D341Med (cell line): ENCODE measurements at regions not wholly inside any gene's neighbourhood (a gene's known extent, or its start where the extent isn't known, plus 50 kb on each side); places are given as distances from the start of the nearest gene placed in this dataset.

Experiments
- DNase-seq: peaks from one replicate; pipeline ENCODE4 v3.0.0; 2012; ENCODE audit warnings: low spot score

DNA sequence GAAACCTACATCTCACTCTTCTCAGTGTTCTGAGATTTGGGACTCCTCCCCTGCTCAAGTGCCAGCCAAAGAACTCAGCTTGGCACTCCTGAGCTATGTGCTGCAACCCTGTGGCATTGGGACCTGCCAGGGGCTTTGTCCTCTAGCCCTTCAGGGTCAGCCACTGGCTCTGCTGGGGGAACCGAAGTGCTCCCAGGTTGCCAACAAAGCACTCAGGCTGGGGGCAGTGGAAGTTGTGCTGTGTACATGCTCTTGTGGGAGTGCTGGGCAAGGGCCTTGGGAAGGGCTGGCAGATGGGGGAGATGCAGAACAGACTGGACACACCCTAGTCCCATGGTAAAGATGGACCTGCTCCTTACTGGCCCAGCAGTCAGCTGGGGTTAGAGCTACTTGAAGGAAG lies 498.6 kb downstream of the CAAP1 start:
- DNase-seq: no peak

DNA sequence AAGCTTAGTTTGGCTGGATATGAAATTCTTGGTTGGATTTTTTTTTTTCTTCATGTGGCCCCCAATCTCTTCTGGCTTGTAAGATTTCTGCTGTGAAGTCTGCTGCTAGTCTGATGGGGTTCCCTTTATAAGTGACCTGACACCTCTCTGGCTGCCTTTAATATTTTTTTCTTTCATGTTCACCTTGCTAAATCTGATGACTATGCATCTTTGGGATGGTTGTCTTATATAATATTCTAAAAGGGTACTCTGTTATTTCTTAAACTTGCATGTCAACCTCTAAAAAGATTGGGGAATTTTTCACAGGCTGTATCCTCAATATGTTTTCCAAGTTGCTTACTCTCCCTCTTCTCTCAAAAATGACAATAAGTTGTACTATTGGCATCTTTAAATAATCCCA lies 500.0 kb downstream of the CAAP1 start:
- no peak for DNase-seq

DNA sequence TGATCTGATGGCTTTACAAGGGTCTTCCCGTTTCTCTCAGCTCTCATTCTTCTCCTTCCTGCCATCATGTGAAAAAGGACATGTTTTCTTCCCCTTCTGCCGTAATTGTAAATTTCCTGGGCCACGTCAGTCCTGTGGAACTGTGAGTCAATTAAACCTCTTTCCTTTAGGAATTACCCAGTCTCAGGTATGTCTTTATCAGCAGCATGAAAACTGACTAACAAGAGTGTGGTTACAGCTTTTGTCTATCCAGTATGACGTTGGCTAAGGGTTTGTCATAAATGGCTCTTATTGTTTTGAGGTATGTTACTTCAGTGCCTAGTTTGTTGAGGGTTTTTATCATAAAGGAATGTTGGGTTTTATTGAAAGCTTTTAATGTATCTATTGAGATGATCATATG lies 501.6 kb downstream of the CAAP1 start:
- no peak for DNase-seq

DNA sequence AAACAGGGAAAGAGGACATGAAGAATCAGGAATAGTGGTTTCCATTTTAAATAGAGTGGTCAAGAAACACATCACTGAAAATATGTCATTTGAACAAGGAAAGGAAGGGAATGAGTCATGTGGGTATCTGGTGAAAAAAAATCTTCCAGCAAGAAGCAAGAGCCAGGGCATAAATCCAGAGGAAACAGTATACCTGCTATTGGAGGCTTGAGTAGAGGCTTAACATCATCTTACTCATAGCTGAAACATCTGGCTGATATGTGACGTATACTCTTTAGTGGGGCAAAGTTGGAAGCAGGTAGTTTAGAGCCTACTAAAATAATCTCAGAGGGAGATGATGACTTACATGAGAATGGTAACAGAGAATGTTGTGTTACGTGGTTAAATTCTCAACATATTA lies 517.2 kb downstream of the CAAP1 start:
- DNase-seq: no peak

DNA sequence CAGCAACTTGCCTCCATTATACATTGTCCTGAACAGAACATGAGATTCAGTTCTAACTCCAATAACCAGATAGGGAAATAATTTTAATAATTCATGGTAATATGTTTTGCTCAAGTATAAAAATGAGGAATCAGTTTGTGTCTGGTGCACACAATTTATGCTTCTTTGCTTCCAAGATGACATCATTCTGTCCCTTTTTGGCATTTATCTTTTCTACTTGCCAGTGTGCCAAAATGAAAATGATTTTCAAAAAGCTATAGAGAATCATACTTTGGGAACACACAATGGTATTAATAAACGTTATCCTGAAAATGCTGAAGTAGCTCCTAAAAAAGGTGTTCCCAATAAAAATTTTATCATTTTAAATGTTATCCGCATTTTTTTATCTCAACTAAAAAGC lies 519.0 kb downstream of the CAAP1 start:
- DNase-seq: no peak

DNA sequence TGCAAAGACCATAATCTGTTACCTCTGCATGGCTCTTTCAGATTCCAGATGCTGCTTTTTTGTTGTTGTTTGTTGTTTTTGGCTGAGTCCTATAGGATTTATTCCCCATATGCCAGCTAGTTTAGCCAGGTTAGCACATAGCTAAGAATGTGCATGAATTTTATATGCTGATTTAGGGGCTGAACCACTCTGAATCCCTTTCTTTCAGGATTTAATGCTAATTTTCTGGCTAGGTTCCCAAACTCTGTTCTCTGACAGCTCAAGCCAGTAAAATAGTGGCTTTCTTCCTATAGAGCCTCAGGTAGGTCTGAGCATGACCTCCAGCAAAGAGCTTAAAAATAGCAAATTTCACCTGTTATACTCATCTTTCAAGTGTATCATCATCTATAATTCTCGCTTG lies 521.4 kb downstream of the CAAP1 start:
- no peak for DNase-seq

DNA sequence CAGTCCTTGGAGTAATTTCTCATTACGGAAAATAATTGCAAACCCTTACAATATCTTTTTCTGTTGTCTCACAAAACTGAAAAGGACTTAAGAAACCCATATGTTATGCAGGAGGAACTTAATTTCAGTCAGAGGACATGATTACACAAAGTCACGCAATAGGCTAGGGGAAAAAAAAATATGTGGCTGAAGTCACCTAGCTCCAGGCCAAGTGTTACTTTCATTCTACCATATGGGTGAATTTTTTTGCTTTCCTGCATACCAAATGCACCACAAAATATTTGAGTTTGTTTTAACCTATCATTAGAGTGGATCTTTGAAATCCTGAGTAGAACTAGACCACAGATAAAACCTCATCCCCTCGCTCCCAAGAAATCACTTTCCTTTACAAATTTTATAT lies 523.5 kb downstream of the CAAP1 start:
- no peak for DNase-seq

DNA sequence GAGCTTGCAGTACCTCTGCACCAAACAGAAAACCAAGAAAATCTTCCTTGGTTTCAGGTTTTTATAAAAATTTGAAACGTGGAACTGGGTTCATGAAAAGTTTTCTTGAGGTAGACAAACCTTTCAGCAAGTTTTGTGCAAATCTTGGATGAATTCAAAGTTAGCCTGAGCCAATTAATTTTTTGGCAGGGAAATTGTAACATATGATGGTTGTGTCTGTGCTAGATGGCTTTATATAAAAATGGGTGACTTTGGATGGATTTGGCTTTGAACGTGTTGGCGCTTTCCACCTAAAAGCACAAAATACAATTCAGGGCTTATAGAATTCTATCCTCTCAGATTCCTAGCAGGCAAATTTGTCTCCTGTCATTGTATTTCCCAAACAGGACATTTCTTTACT lies 524.4 kb downstream of the CAAP1 start:
- no peak for DNase-seq

DNA sequence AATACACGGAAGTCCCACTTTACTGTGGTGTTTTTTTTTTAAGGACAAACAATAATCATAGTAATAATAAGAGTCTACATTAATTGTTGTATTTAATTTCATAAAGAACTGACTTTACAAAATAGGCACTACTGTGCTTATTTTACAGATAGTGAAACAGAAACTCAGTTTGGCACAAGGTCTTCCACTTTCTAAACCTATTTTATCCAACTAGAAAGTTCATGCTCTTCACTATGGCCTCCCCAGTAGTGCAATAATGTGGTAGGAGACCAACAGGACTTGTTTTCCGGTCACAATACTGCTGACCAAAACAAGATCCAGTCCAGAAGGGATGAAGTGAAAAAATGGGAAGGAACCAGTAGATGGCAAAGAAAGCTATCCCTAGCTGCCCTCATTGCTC lies 531.6 kb downstream of the CAAP1 start:
- no peak for DNase-seq

DNA sequence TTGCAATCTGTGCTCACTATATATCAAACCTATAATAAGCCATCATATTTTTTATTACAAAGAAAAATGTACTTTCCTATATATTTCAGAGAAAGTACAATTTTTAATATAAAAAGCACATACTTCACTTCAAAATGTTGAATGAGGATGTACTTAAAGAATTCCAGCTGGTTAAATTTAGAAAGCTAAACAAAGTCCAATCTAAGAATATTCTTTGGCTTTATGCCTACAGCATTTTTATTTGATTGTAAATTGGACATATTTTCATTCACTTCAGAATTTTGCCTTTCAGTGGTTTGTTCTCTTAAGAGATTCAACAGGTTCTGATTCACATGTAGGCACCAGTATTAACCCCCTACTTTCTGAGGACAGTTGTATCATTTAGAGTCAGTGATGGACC lies 533.8 kb downstream of the CAAP1 start:
- DNase-seq: no peak

DNA sequence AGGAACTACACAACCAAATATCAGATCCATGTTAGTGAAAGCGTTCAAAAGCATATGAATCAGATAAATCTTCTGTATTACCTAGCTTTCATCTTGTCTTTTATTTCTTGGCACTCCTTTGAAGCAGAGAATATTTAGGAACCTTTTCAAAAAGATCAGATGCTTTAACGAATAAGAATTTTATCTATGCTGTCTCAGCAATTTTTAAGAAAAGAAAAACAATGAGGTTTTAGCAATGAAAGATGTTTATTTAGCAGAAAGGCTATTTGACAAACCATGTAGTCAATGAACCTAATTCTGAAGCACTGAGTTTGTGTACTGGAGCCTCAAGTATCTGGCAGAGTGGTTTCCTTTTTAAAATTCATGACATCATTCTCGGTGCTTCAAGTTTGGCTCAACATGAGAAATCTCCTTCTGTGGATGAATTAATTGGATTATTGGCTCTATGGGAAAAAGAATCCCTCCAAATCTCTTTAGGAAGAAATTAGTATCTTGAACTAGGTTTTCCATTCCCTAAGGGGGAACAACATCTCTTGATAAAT lies 534.7 kb downstream of the CAAP1 start:
- no peak for DNase-seq

DNA sequence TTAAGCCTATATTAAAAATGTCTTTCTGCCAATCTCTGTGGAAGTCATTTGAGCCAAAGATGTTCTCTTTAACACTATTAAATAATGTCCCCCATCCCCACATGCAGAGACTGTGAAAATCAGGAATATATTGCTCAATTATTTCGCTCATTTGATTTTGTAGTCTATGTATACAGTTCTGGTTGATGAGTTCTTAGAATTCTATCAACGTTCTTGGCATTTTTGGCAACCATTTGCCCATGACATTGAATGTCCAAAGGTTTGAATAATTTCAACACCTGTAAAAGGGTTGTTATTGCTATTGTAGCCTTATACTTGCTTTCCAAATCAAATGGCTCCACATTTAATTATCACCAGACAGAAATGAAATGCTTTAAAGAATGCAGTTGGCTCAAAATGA lies 536.1 kb downstream of the CAAP1 start:
- no peak for DNase-seq

DNA sequence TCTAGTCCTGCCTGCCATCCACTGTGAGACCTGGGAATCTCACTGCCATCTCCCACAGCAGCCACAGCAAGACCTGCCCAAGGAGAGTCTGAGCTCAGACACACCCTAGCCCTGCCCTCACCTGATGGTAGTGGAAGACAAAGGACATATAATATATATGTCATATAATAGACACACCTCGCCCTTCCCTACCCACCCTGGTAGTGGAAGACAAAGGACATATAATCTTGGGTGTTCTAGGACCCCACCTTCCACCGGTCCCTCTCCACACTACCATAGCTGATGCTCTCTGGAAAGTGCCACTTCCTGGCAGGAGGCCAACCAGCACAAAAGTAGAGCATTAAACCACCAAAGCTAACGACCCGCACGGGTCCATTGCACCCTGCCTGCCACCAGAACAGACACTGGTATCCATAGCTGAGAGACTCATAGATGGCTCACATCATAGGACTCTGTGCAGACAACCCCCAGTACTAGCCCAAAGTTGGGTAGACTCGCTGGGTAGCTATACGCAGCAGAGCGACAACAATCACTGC lies 545.6 kb downstream of the CAAP1 start:
- DNase-seq: no peak

DNA sequence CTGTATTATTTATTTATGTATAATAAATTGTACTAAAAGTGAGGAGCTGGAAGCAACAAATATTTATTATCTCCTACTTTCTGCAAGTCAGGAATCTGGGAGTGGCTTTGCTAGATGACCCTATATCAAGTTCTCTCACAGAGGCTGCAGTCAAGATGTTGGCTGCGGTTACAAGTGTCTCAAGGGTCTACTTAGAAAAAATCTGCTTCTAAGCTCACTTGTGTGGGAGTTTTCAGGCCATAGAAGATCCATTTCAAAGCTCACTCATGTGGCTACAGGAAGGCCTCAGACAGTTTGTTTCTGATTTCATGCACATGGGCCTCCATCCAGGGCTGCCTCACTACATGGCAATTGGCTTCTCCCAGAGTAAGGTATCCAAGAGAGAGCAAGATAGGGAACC lies 551.1 kb downstream of the CAAP1 start:
- DNase-seq: no peak

DNA sequence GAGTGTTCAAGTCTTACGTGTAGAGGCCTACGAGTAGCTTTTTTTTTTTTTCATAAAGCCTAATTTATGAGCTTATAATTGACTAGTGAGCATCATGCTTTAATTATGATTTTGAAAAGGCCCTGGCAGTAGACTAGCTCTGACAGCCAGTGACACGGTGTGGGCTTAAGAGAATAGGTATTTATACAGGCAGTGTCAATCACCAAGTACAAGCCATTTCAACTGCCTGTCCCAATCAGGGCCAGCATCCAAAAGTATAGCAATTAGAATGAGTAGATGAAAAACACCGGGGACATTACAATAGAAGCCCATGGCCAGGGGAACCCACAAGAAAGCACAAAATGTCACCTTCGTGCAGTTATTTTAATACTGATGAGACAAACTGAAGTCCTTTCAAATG lies 552.8 kb downstream of the CAAP1 start:
- DNase-seq: no peak

DNA sequence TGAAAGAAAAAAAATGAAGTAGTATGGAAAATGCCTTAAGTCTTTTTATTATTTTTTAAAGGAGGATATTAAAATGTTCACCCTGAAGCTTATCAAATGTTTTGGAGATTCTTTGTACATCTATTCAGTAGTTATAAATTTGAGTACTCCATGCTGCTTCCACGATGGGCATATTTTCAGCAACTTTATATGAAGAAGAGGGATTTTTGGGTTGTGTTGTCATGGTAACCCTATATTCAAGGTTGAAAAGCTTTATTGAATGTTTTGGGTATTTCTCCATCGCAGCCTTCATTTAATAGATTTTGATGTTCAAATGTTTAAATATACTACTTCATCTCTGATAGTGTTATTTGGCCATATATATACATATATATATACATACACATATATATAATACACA lies 557.5 kb downstream of the CAAP1 start:
- DNase-seq: no peak

DNA sequence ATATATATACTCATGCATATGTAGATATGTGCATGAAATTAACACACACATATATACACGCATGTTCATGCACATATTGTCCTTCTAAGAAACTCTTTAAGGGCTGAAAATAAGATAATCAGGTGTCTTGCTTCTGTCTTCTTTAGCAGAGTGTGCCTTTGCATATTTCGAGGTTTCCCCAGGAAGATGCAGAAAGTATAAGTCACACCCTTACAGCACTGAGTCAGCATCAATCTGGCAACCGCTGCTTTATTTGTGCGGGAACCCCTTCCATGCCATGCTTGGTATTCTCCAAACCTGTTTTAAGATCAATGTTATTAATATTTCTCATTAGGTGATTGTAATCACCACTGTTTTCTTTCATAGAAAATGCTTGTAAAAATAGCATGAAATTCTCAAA lies 557.9 kb downstream of the CAAP1 start:
- no peak for DNase-seq

DNA sequence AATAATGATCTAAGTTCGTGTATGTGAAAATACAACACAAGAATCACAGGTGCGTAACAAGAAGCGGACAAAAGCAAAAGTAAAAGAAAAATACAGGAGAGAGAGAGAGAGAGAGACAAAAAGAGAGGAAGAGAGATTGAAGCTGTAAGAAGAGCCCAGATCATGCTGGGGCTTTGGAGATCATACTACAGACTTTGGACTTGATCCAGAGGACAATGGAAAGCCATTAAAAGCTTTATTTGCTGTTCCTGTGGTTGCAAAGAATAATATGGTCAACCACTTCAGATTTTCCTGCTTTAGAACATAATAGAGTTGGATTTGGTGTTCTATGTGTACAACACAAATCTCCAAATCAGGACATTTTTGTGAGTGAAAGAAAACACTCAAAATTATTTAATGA lies 561.4 kb downstream of the CAAP1 start:
- DNase-seq: no peak

DNA sequence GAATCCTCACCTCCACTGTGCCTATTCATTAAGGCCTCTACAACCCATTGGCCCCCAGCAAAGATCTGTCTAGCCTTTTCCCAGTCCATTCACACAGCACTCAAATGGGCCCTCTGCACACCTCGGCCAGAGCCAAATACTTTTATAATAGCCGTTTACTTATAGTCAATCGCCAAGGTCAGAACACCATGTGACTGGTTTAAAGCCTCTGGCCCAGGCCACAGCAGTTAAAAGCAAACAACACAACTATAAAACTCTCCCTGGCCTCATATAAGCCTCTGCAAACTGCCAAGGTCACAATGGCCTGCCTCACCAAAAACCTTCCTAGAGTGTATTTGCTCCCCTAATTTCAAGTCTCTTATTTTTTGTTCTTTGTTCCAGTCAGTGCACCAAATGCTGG lies 562.6 kb downstream of the CAAP1 start:
- DNase-seq: no peak

DNA sequence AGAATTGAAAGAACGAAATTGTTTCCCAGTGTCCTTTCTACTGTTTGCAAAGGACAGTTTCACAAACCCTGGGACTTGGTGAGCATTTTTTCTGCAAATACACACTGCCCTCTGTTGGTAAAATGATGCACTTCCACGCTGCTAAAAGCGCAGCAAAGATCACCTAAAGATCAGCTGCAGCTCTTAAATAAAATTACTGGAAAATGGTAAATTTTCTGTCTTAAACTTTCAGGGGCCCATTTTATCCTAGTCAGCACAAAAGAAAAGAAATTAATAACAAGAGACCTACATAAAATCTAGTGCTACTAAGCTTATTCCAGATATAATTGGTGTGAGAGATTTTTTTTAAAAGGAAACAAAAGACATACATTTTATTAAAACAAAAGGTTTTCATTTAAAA lies 566.0 kb downstream of the CAAP1 start:
- peak; percentile 48 for DNase-seq

DNA sequence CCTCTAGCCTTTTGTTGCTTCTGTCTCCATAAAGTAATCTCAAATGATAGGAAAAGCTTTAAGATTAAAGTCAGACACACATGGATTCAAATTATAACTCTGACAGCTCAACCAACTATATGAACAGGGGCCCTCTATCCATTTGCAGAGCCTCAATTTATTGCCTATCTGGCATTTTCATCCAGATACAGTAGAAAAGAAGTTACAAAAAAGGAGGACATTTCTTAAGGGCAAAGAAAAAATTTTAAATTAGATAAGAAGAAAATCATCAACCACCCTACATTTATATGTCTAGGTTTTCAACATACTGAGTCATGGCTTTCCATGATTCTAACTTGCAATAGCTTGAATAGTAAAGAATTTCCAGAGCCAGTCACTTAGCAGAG lies 567.2 kb downstream of the CAAP1 start:
- DNase-seq: no peak

DNA sequence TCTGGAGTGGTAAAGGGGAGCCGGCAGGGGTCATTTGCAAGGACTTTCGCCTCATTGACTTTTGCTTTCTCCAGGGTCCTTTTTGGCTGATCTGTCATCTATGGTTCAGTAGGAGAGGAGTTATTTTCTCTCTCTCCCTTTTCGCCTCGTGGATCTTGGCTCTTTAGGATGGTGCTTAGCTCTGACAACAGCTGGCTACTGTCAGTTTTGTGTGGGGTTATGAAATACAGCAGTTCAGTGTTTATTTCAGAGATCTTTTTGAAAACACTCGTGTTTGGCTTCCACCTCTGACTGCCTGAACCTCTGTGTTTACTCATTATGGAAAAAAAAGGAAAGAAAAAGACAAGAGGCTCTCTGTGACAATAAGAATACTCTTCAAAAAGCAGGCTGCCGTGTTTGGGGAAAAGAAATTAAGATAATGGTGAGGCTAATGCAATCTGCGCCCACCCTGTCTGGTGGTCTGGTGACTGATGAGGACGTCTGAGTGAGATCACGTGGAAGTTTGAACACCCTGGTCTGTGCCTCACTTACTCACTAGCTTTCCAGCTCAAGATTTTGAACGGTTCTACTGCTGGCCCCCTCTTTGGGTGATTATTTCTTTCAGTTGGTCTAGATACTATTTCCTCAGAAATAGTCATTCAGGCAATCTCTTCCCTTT lies 567.7 kb downstream of the CAAP1 start:
- DNase-seq: no peak

DNA sequence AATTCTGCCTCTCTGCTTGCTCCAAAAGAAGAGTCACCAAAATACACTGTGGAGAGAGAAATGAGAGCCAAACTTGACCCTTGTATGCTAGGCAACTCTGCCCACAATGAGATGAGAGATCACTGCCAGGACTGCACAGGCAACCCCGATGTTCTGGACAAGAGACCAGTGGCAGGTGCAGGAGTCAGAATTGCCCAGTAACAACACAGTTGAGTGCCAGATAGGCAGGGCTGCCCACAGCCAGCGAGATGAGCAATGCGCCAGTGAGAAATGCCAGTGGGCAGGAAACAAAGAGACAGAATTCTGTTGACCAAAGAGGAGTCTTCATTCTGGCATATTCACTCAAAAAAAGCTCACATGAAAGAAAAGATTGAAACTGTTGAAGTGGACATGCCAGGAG lies 570.7 kb downstream of the CAAP1 start:
- no peak for DNase-seq

DNA sequence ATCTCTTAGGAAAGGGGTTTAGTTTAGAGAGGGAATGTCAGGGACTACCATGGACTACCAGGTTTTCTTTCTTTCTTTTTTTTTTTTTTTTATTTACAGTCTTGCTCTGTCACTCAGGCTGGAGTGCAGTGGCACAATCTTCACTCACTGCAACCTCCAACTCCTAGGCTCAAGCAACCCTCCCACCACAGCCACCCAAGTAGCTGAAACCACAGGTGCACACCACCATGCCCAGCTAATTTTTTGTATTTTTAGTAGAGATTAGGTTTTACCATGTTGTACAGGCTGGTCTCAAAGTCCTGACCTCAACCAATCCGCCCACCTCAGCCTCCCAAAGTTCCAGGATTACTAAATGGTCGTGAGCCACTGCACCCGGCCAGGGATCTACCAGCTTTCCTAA lies 572.7 kb downstream of the CAAP1 start:
- DNase-seq: no peak
